ENCODE measurements at regions not wholly inside any gene's neighbourhood (a gene's known extent, or its start where the extent isn't known, plus 50 kb on each side); places are given as distances from the start of the nearest gene placed in this dataset.

- TF ChIP-seq, protein P1, sequence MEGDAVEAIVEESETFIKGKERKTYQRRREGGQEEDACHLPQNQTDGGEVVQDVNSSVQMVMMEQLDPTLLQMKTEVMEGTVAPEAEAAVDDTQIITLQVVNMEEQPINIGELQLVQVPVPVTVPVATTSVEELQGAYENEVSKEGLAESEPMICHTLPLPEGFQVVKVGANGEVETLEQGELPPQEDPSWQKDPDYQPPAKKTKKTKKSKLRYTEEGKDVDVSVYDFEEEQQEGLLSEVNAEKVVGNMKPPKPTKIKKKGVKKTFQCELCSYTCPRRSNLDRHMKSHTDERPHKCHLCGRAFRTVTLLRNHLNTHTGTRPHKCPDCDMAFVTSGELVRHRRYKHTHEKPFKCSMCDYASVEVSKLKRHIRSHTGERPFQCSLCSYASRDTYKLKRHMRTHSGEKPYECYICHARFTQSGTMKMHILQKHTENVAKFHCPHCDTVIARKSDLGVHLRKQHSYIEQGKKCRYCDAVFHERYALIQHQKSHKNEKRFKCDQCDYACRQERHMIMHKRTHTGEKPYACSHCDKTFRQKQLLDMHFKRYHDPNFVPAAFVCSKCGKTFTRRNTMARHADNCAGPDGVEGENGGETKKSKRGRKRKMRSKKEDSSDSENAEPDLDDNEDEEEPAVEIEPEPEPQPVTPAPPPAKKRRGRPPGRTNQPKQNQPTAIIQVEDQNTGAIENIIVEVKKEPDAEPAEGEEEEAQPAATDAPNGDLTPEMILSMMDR (IDR thresholded peaks at IDR 0.05; ENCODE audit: low read length): no peak
- TF ChIP-seq EZH2phosphoT487 (IDR thresholded peaks at IDR 0.05; ENCODE audit: low read length) (no peak), EZH2 (optimal IDR thresholded peaks at IDR 0.05; ENCODE audit: low read depth, low read length) (no peak)
Observed at GRCh38 chr18:46239549-46239948, 135.4 kb downstream of the HAUS1 start.

Measured in MM.1S (cell line).